IMR-90 (cell line): ENCODE measurements at regions not wholly inside any gene's neighbourhood (a gene's known extent, or its start where the extent isn't known, plus 50 kb on each side); places are given as distances from the start of the nearest gene placed in this dataset.

Experiments used
- ATAC-seq: fragments of 200-7000 bp; cut with Tn5 transposase; 2 replicates; pipeline ENCODE4 v1.9.1; 2020; ENCODE audit warnings: low read depth, mild to moderate bottlenecking, moderate library complexity
- BruUV-seq: library from RNA; stranded (reverse); fragments of 400-500 nt; replicated peaks from 2 replicates; lab custom pipeline; 2021; lab: Mats Ljungman, UMichigan
- CTCF ChIA-PET: fragments of 300-600 bp; formaldehyde crosslinking; extraction: SDS; loops from one replicate; lab custom pipeline; 2021; ENCODE audit warnings: antibody characterized with exemption; lab: Yijun Ruan, JAX
- POLR2A ChIA-PET: fragments of 300-600 bp; sonication (Branson Sonifier 250); formaldehyde crosslinking; loops from one replicate; lab custom pipeline; 2022; ENCODE audit warnings: antibody characterized with exemption; ENCODE audit not compliant: unreplicated experiment; lab: Charles Lee
- DNase-seq: peaks from one replicate; pipeline ENCODE4 v3.0.0; 2013
- H2AFZ ChIP-seq: replicated peaks from 2 replicates; pipeline ENCODE3; 2013; ENCODE audit warnings: low read length, mild to moderate bottlenecking; ENCODE audit not compliant: poor library complexity
- H2AK5ac ChIP-seq: 2 replicates; pipeline ENCODE4 v1.6.1; 2013; ENCODE audit warnings: low read depth, low read length, inconsistent platforms
- H2AK9ac ChIP-seq: replicated peaks from 2 replicates; pipeline ENCODE3; 2013; ENCODE audit warnings: mild to moderate bottlenecking, low read depth, low read length, moderate library complexity; ENCODE audit not compliant: poor library complexity
- H2BK120ac ChIP-seq: 2 replicates; pipeline ENCODE4 v1.6.1; 2013; ENCODE audit warnings: low read depth, low read length, inconsistent platforms
- H2BK15ac ChIP-seq: 3 replicates; pipeline ENCODE4 v1.6.1; 2013; ENCODE audit warnings: low read depth, low read length, inconsistent platforms
- H2BK20ac ChIP-seq: 2 replicates; pipeline ENCODE4 v1.6.1; 2013; ENCODE audit warnings: low read depth, mild to moderate bottlenecking, inconsistent platforms, low read length, moderate library complexity
- H2BK5ac ChIP-seq: 2 replicates; pipeline ENCODE4 v1.6.1; 2013; ENCODE audit warnings: mild to moderate bottlenecking, low read depth, low read length, inconsistent platforms; ENCODE audit not compliant: poor library complexity, severe bottlenecking
- H3K14ac ChIP-seq: replicated peaks from 2 replicates; pipeline ENCODE4 v1.6.1; 2013; ENCODE audit warnings: low read depth, low read length, inconsistent platforms
- H3K18ac ChIP-seq: 2 replicates; pipeline ENCODE4 v1.6.1; 2013; ENCODE audit warnings: low read depth, low read length, control low read depth
- H3K23ac ChIP-seq: 2 replicates; pipeline ENCODE4 v1.6.1; 2013; ENCODE audit warnings: low read depth, low read length, inconsistent platforms
- H3K27ac ChIP-seq: 2 replicates; pipeline ENCODE4 v1.5.1; 2013; ENCODE audit warnings: mild to moderate bottlenecking, control low read depth, low read length; ENCODE audit not compliant: insufficient read depth
- H3K27me3 ChIP-seq: 2 replicates; pipeline ENCODE4 v1.6.1; 2013; ENCODE audit warnings: low read length; ENCODE audit not compliant: control insufficient read depth, insufficient read depth
- H3K36me3 ChIP-seq: 2 replicates; pipeline ENCODE4 v1.6.1; 2013; ENCODE audit warnings: low read length, mixed read lengths; ENCODE audit not compliant: control insufficient read depth, insufficient read depth
- H3K4ac ChIP-seq: 2 replicates; pipeline ENCODE4 v1.6.1; 2013; ENCODE audit warnings: low read depth, low read length, inconsistent platforms
- H3K4me1 ChIP-seq: 2 replicates; pipeline ENCODE4 v1.6.1; 2013; ENCODE audit warnings: low read length, mixed read lengths; ENCODE audit not compliant: control insufficient read depth, insufficient read depth
- H3K4me2 ChIP-seq: 2 replicates; pipeline ENCODE4 v1.6.1; 2013; ENCODE audit warnings: low read depth, mild to moderate bottlenecking, control low read depth, low read length, moderate library complexity
- H3K4me3 ChIP-seq: 2 replicates; pipeline ENCODE4 v1.5.1; 2013; ENCODE audit warnings: low read depth, mild to moderate bottlenecking, control low read depth, low read length, moderate library complexity; ENCODE audit not compliant: insufficient read depth
- H3K56ac ChIP-seq: 2 replicates; pipeline ENCODE4 v1.6.1; 2013; ENCODE audit warnings: low read length, inconsistent platforms; ENCODE audit not compliant: insufficient read depth; ENCODE audit errors: extremely low read depth
- H3K79me1 ChIP-seq, 2 experiments: 2 replicates each; pipeline ENCODE4 v1.6.1; 2013; ENCODE audit warnings: low read length in 2 of 2, inconsistent platforms in 1 of 2, low read depth in 1 of 2
- H3K9ac ChIP-seq: 2 replicates; pipeline ENCODE4 v1.6.1; 2013; ENCODE audit warnings: low read depth, low read length, control low read depth
- H3K9me1 ChIP-seq: 2 replicates; pipeline ENCODE4 v1.6.1; 2013; ENCODE audit warnings: low read length, inconsistent platforms; ENCODE audit not compliant: insufficient read depth
- H3K9me3 ChIP-seq: 2 replicates; pipeline ENCODE4 v1.6.1; 2013; ENCODE audit warnings: low read length; ENCODE audit not compliant: control insufficient read depth, insufficient read depth
- H4K20me1 ChIP-seq: 2 replicates; pipeline ENCODE4 v1.6.1; 2013; ENCODE audit warnings: low read length, inconsistent platforms; ENCODE audit not compliant: insufficient read depth
- H4K5ac ChIP-seq: 2 replicates; pipeline ENCODE4 v1.6.1; 2013; ENCODE audit warnings: mild to moderate bottlenecking, low read depth, low read length, control low read depth
- H4K8ac ChIP-seq, 2 experiments: 2 replicates each; pipeline ENCODE4 v1.6.1; 2013; ENCODE audit warnings: low read depth in 2 of 2, low read length in 2 of 2, control low read depth in 1 of 2, inconsistent platforms in 1 of 2
- H4K91ac ChIP-seq: 2 replicates; pipeline ENCODE4 v1.6.1; 2013; ENCODE audit warnings: low read depth, low read length, inconsistent platforms; ENCODE audit not compliant: insufficient read depth
- POLR2A ChIP-seq: IDR thresholded peaks from 2 replicates; pipeline ENCODE4 v1.6.1; 2012; ENCODE audit warnings: mild to moderate bottlenecking, low read depth, low read length
- RAD21 ChIP-seq: IDR thresholded peaks from 2 replicates; pipeline ENCODE4 v1.6.1; 2012; ENCODE audit warnings: low read length, improper control_type of control experiment
- WGBS, 2 experiments: methylation state at CpG; one replicate each; pipeline versions ENCODE4 v1.1.5 to v1.1.7; 2013; ENCODE audit warnings: missing lambda C conversion rate in 2 of 2; ENCODE audit not compliant: insufficient read length in 1 of 2; ENCODE audit errors: extremely low coverage in 2 of 2; 5-methylcytosine and 5-hydroxymethylcytosine counted together
- dilution Hi-C: fragments of 300-500 bp; cut with HindIII; formaldehyde crosslinking; loops from one replicate; pipeline ENCODE4 v1.14.3; 2018; ENCODE audit warnings: low sequenced_read_pairs; ENCODE audit not compliant: unreplicated experiment
- in situ Hi-C: fragments of 300-500 bp; cut with MboI; formaldehyde crosslinking; loops from 3 replicates; pipeline ENCODE4 v1.14.3; 2019; ENCODE audit warnings: low sequenced_read_pairs, inconsistent platforms, mixed read lengths
- intact Hi-C: fragments of 100-400 bp; cut with micrococcal nuclease; formaldehyde crosslinking; loops from 2 replicates; pipeline ENCODE4 v1.10.0; 2022

DNA sequence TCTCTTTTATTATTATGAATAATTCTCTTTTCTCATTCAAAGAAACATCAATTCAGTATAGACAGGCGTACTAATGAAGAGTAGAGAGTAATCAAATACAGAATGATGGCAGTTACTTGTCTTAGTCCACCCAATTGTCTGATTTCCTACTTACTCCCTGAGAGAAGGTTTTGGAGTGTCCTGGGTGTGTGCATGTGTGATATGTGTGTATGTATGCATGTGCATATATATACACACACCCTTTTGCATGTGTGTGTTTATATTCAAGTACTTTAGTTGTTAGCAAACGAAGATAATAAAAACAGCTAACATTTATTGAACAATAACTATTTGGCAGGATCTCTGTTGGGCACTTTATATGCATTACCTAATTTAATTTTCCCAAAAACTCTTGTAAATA is 63.2 kb upstream of the CCDC190 start:
- H2BK20ac ChIP-seq = no peak overlapping the region
- dilution Hi-C loops = no loop called here
- no peak overlapping the region for H3K27ac ChIP-seq
- no peak overlapping the region for H4K5ac ChIP-seq
- intact Hi-C loops = no loop called here
- no peak overlapping the region for H2AK9ac ChIP-seq
- in situ Hi-C loops = no loop called here
- no peak overlapping the region for H2BK15ac ChIP-seq
- H3K14ac ChIP-seq = no peak overlapping the region
- no peak overlapping the region for H4K8ac ChIP-seq
- ATAC-seq (no peak), DNase-seq (no peak)
- H3K27me3 ChIP-seq = no peaks in the 10 kb centered on the region
- no peaks in the 10 kb centered on the region for H3K79me1 ChIP-seq
- H3K4me2 ChIP-seq = no peak overlapping the region
- POLR2A ChIA-PET = no interaction called here
- no peak overlapping the region for H3K4ac ChIP-seq
- H3K9ac ChIP-seq = no peak overlapping the region
- H4K91ac ChIP-seq = no peak overlapping the region
- peaks cover 5% of the 10 kb centered on the region; the same call in 1 of the 2 replicates for H3K9me1 ChIP-seq
- H3K18ac ChIP-seq = no peak overlapping the region
- no peak overlapping the region for H2AK5ac ChIP-seq
- H3K36me3 ChIP-seq = no peaks in the 10 kb centered on the region
- no peak overlapping the region for H2BK5ac ChIP-seq
- no peaks in the 10 kb centered on the region for H4K20me1 ChIP-seq
- no peak overlapping the region for H3K4me3 ChIP-seq
- no peak overlapping the region for H2AFZ ChIP-seq
- H3K4me1 ChIP-seq = no peaks in the 10 kb centered on the region
- CTCF ChIA-PET = no interaction called here
- no CpG with 5 or more reads among the region's 2 CpGs for WGBS, 2 experiments
- no peak overlapping the region for H3K56ac ChIP-seq
- no peaks in the 10 kb centered on the region for H3K9me3 ChIP-seq
- no peak overlapping the region for H2BK120ac ChIP-seq
- TF ChIP-seq RAD21 = no peak
- TF ChIP-seq POLR2A = no peak
- no TSS peak for BruUV-seq
- H3K23ac ChIP-seq = no peak overlapping the region
